Testis (tissue), 2 donors: ENCODE measurements at regions not wholly inside any gene's neighbourhood (a gene's known extent, or its start where the extent isn't known, plus 50 kb on each side); places are given as distances from the start of the nearest gene placed in this dataset.

Experiments used
- DNase-seq: peaks from one replicate; pipeline ENCODE4 v3.0.0-alpha.2; 2019
- H3K27ac ChIP-seq, 2 donors: fragments of 200-600 bp; sonication (generic); one replicate each; pipeline ENCODE4 v1.5.1; 2019
- H3K27me3 ChIP-seq: fragments of 200-600 bp; sonication (generic); one replicate; pipeline ENCODE4 v1.5.1; 2019
- H3K36me3 ChIP-seq: fragments of 200-600 bp; sonication (generic); one replicate; pipeline ENCODE4 v1.5.1; 2017; ENCODE audit warnings: low read depth; ENCODE audit errors: missing control alignments
- H3K4me1 ChIP-seq: fragments of 200-600 bp; sonication (generic); one replicate; pipeline ENCODE4 v1.5.1; 2019
- H3K4me3 ChIP-seq, 2 donors: fragments of 200-600 bp; sonication (generic); one replicate each; pipeline ENCODE4 v1.5.1; 2017 to 2019
- H3K9me3 ChIP-seq: fragments of 200-600 bp; sonication (generic); one replicate; pipeline ENCODE4 v1.5.1; 2017
- POLR2A ChIP-seq: fragments of 450-650 bp; IDR thresholded peaks from one replicate; pipeline ENCODE4 v1.6.1; 2017; ENCODE audit warnings: antibody characterized with exemption, mild to moderate bottlenecking, moderate library complexity
- WGBS, 2 donors: methylation state at CpG; one replicate each; pipeline ENCODE4 v1.1.5; 2018; 5-methylcytosine and 5-hydroxymethylcytosine counted together
- intact Hi-C: fragments of 100-400 bp; cut with DNase I; formaldehyde crosslinking; loops from one replicate; pipeline ENCODE4 v1.15.1; 2023; ENCODE audit warnings: low total_unique reads
- TF ChIP-seq, protein P1 (sequence below), 3 experiments: fragments of 450-650 bp in 2 of 3; fragments of 200-600 bp in 1 of 3; sonication (generic) in 1 of 3; IDR thresholded peaks; one replicate each; pipeline ENCODE4 v1.5.1; 2016 to 2019; ENCODE audit warnings: antibody characterized with exemption in 3 of 3, mild to moderate bottlenecking in 2 of 3, moderate library complexity in 1 of 3

DNA sequence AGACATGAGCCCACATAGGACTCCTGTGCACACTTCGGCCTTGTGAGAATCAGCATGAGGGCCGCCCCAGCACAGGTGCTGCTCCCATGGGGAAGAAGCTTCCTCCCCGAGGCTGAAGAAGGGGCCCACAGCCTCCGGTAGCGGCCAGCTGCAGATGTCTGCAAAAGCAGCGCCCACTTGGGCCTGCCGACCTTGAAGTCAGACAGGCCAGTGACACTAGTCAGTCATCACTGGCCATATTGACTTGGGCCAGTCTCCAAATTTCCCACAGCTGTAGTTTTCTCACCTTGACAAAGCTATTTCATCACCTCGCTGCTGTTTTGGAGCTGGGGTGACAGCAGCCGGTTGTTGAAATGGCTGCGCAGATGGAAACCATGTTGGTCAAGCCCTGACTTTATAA, 83.0 kb downstream of the RIPK4 start:
- DNase-seq: no peak
- intact Hi-C loops: no loop called here
- WGBS, 2 donors: 67 to 98% methylated on average over 5 to 10 of the region's 10 CpGs
- H3K27ac ChIP-seq: no peak overlapping the region
- H3K4me1 ChIP-seq: no peaks in the 10 kb centered on the region
- TF ChIP-seq, protein P1, sequence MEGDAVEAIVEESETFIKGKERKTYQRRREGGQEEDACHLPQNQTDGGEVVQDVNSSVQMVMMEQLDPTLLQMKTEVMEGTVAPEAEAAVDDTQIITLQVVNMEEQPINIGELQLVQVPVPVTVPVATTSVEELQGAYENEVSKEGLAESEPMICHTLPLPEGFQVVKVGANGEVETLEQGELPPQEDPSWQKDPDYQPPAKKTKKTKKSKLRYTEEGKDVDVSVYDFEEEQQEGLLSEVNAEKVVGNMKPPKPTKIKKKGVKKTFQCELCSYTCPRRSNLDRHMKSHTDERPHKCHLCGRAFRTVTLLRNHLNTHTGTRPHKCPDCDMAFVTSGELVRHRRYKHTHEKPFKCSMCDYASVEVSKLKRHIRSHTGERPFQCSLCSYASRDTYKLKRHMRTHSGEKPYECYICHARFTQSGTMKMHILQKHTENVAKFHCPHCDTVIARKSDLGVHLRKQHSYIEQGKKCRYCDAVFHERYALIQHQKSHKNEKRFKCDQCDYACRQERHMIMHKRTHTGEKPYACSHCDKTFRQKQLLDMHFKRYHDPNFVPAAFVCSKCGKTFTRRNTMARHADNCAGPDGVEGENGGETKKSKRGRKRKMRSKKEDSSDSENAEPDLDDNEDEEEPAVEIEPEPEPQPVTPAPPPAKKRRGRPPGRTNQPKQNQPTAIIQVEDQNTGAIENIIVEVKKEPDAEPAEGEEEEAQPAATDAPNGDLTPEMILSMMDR (IDR thresholded peaks at IDR 0.05): no peak
- no peak for TF ChIP-seq POLR2A
- H3K9me3 ChIP-seq: no peaks in the 10 kb centered on the region
- H3K4me3 ChIP-seq: no peak overlapping the region
- H3K27me3 ChIP-seq: no peaks in the 10 kb centered on the region
- H3K36me3 ChIP-seq: no peaks in the 10 kb centered on the region

DNA sequence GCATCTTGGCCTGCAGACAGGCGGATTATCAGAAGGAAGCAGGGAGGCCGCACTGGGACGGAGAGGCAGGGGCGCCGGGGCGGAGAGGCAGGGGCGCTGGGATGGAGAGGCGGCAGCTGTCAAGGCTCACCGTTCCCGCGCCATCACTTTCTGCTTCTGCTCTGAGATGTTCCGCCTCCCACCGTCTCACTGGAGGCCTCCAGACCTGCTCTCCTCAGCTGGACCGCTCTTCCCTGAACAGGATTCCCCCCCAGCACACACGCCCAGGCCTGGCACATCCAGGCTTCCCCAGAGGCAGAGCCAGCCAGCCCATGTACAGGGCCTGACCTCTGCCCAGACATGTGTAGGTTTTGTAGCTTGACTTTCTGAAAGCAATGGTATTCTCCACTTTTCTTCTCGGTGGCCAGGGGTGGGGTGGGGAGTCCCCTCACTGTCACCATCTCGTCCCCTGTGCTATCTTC, 84.1 kb downstream of the RIPK4 start:
- no peak overlapping the region for H3K27ac ChIP-seq
- no peaks in the 10 kb centered on the region for H3K36me3 ChIP-seq
- TF ChIP-seq, protein P1 (IDR thresholded peaks at IDR 0.05): no peak
- TF ChIP-seq POLR2A: no peak
- 78 to 79% methylated on average over 15 to 17 of the region's 17 CpGs for WGBS, 2 donors
- H3K9me3 ChIP-seq: no peaks in the 10 kb centered on the region
- no peak overlapping the region for H3K4me3 ChIP-seq
- intact Hi-C loops: no loop called here
- no peaks in the 10 kb centered on the region for H3K27me3 ChIP-seq
- peaks cover 6% of the 10 kb centered on the region for H3K4me1 ChIP-seq
- DNase-seq: no peak

DNA sequence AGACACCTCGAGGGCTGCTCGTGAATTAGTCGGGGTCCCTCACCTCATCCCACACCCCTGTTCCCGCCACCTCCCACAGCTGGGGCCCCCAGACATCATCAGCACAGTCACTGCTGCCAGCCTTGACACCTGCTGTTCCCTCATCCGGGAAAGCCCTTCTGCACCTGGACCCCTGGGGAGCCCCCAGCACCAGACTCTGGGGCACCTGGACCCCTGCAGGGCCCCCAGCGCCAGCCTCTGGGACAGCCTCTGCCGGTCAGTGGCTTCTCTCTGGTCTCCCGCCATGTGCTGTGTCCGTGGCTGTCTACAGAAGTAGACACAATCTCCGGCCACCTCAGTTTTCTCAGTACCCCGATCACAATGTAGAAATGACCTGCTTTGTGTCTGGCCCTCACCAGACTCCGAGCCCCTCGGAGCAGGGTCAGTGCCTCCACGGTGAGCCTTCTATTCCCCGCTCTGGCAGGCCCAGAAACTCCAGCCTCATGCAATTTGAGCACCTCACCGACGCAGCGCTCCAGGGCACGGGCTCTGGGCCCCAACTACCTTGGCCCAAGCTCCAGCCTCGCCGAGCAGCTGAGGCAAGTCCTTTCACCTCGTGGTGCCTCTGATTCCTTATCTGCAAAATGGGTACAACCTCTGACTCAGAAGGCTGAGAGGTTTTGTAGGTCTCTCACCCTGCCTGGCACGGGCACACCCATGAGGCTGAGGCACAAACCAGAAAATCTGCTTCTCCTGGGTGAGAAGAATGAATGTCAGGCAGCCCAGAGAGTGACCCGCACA, 84.7 kb downstream of the RIPK4 start:
- no peak overlapping the region for H3K27ac ChIP-seq
- TF ChIP-seq, protein P1 (IDR thresholded peaks at IDR 0.05): no peak
- no peak for TF ChIP-seq POLR2A
- 91 to 94% methylated on average over 20 to 24 of the region's 24 CpGs for WGBS, 2 donors
- H3K36me3 ChIP-seq: no peaks in the 10 kb centered on the region
- H3K9me3 ChIP-seq: no peaks in the 10 kb centered on the region
- intact Hi-C loops: no loop called here
- peaks cover 6% of the 10 kb centered on the region for H3K4me1 ChIP-seq
- no peak overlapping the region for H3K4me3 ChIP-seq
- no peak for DNase-seq
- no peaks in the 10 kb centered on the region for H3K27me3 ChIP-seq

- Histone ChIP-seq H3K27me3 (no peaks in the 10 kb centered on the region), H3K4me1 (peaks cover 6% of the 10 kb centered on the region), H3K36me3 (no peaks in the 10 kb centered on the region), H3K9me3 (no peaks in the 10 kb centered on the region), H3K27ac (no peak overlapping the region), H3K4me3 (no peak overlapping the region)
- intact Hi-C loops: no loop called here
- WGBS, 2 donors: 87 to 90% methylated on average over 14 to 20 of the region's 20 CpGs
- no peak for DNase-seq
- TF ChIP-seq, protein P1 (IDR thresholded peaks at IDR 0.05): no peak
- no peak for TF ChIP-seq POLR2A
These were observed 85.5 kb downstream of the RIPK4 start for GRCh38 chr21:41681348-41681801.
